ENCODE measurements at regions not wholly inside any gene's neighbourhood (a gene's known extent, or its start where the extent isn't known, plus 50 kb on each side); places are given as distances from the start of the nearest gene placed in this dataset.
A peak's percentile ranks its signal among the peaks of the same experiment; 100 is the strongest.

- POLR2A ChIA-PET = no interaction called here
These were observed 479.3 kb downstream of the ARHGEF28 start for GRCh38 chr5:74105126-74105780.

More at GRCh38 chr5:74105126-74105780, 479.3 kb downstream of the ARHGEF28 start:
- Histone ChIP-seq H3K27ac (ENCODE audit: insufficient read depth, low read depth, low read length) (no peak overlapping the region), H3K9me3 (replicated peaks; ENCODE audit: control insufficient read depth, insufficient read depth, low read length) (no peaks in the 10 kb centered on the region), H3K27me3 (ENCODE audit: control insufficient read depth in 2 of 2, insufficient read depth in 2 of 2, low read length in 2 of 2) (no peaks in the 10 kb centered on the region), H2AFZ (ENCODE audit: low read depth, low read length) (no peak overlapping the region), H3K4me2 (ENCODE audit: insufficient read depth, low read length) (no peak overlapping the region), H3K9me1 (replicated peaks; ENCODE audit: control insufficient read depth, extremely low read depth, insufficient read depth, low read length) (no peaks in the 10 kb centered on the region), H3K79me2 (ENCODE audit: control insufficient read depth, insufficient read depth, low read length) (no peaks in the 10 kb centered on the region), H3K4me3 (replicated peaks in 1 of 3; ENCODE audit: insufficient read depth in 1 of 3, low read depth in 1 of 3, low read length in 3 of 3) (no peak overlapping the region), H3K4me1 (ENCODE audit: control insufficient read depth, extremely low read depth, insufficient read depth, low read length) (no peaks in the 10 kb centered on the region), H3K36me3 (ENCODE audit: control insufficient read depth in 2 of 2, extremely low read depth in 1 of 2, insufficient read depth in 2 of 2, low read length in 2 of 2) (no peaks in the 10 kb centered on the region), H3K9ac (replicated peaks; ENCODE audit: extremely low read depth, insufficient read depth, low read length) (no peak overlapping the region), H4K20me1 (replicated peaks; ENCODE audit: control insufficient read depth, extremely low read depth, insufficient read depth, low read length) (no peaks in the 10 kb centered on the region)
- BruUV-seq (replicated peaks) = no TSS peak
- dilution Hi-C loops (cut with MboI; ENCODE audit: extremely low pct_ligation_motif_present, low sequenced_read_pairs) (no loop called here), intact Hi-C loops (cut with micrococcal nuclease) (no loop called here)
- TF ChIP-seq CTCF (IDR thresholded peaks at IDR 0.05; ENCODE audit: extremely low read depth in 1 of 2, insufficient read depth in 1 of 2, low read depth in 1 of 2, low read length in 2 of 2) (no peak), POLR2A (IDR thresholded peaks at IDR 0.05; ENCODE audit: low read depth, low read length) (no peak), MYC (IDR thresholded peaks at IDR 0.05; ENCODE audit: low read depth, low read length) (no peak), FOS (IDR thresholded peaks at IDR 0.05; ENCODE audit: borderline replicate concordance, insufficient read depth, low read length) (no peak), JUN (IDR thresholded peaks at IDR 0.05; ENCODE audit: borderline replicate concordance, insufficient read depth, insufficient read length, low read depth) (no peak), GATA2 (IDR thresholded peaks at IDR 0.05; ENCODE audit: insufficient read depth, insufficient read length, low read depth, low read length) (no peak), POLR2AphosphoS5 (IDR thresholded peaks at IDR 0.05; ENCODE audit: insufficient read depth, low read depth, low read length) (no peak), EZH2 (IDR thresholded peaks at IDR 0.05; ENCODE audit: borderline replicate concordance, low read depth, low read length, severe bottlenecking) (no peak)
- TF ChIP-seq, protein P1, sequence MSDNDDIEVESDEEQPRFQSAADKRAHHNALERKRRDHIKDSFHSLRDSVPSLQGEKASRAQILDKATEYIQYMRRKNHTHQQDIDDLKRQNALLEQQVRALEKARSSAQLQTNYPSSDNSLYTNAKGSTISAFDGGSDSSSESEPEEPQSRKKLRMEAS (IDR thresholded peaks at IDR 0.05; ENCODE audit: insufficient read depth, insufficient read length) = no peak
- DNase-seq (ENCODE audit: low read depth, low spot score) (peak; percentile 35), FAIRE-seq (no peak)
- CTCF ChIA-PET = no interaction called here

Measured in endothelial cell of umbilical vein (primary cell).